WTC11 (cell line): ENCODE measurements at regions not wholly inside any gene's neighbourhood (a gene's known extent, or its start where the extent isn't known, plus 50 kb on each side); places are given as distances from the start of the nearest gene placed in this dataset.

Source experiments
- ATAC-seq: fragments of 200-7000 bp; cut with Tn5 transposase; 2 replicates; pipeline ENCODE4 v1.10.0; 2021; ENCODE audit warnings: mild to moderate bottlenecking, moderate library complexity
- CTCF ChIA-PET: fragments of 300-600 bp; sonication (Branson Sonifier 250); formaldehyde crosslinking; loops from one replicate; lab custom pipeline; 2021; ENCODE audit warnings: antibody characterized with exemption; lab: Charles Lee
- POLR2A ChIA-PET: fragments of 350-600 bp; sonication (Branson Sonifier 250); formaldehyde crosslinking; loops from one replicate; lab custom pipeline; 2021; ENCODE audit warnings: antibody characterized with exemption; lab: Charles Lee
- DNase-seq: peaks from one replicate; pipeline ENCODE4 v3.0.0; 2021; ENCODE audit warnings: low spot score
- H3K27ac Mint-ChIP-seq: 2 replicates; pipeline ENCODE4 v1.8.0; 2021; ENCODE audit warnings: mixed read lengths
- H3K27me3 Mint-ChIP-seq: 2 replicates; pipeline ENCODE4 v1.8.0; 2021; ENCODE audit warnings: low read depth, mild to moderate bottlenecking, moderate library complexity, mixed read lengths
- H3K36me3 Mint-ChIP-seq: 2 replicates; pipeline ENCODE4 v1.8.0; 2021; ENCODE audit warnings: mixed read lengths
- H3K4me1 Mint-ChIP-seq: 2 replicates; pipeline ENCODE4 v1.8.0; 2022; ENCODE audit warnings: mixed read lengths
- H3K4me3 Mint-ChIP-seq: 2 replicates; pipeline ENCODE4 v1.8.0; 2021; ENCODE audit warnings: mild to moderate bottlenecking, moderate library complexity, mixed read lengths
- H3K9me3 Mint-ChIP-seq: 2 replicates; pipeline ENCODE4 v1.8.0; 2021; ENCODE audit warnings: mixed read lengths
- CREB1 ChIP-seq: sonication (generic); formaldehyde crosslinking; IDR thresholded peaks from 2 replicates; pipeline ENCODE4 v1.8.0; 2023; ENCODE audit warnings: mild to moderate bottlenecking, missing genetic modification reagents
- CREM ChIP-seq: sonication (generic); formaldehyde crosslinking; IDR thresholded peaks from 2 replicates; pipeline ENCODE4 v1.8.1; 2022; ENCODE audit warnings: mild to moderate bottlenecking, missing genetic modification reagents, moderate library complexity
- ETV6 ChIP-seq: sonication (generic); formaldehyde crosslinking; IDR thresholded peaks from 2 replicates; pipeline ENCODE4 v1.8.1; 2022; ENCODE audit warnings: mild to moderate bottlenecking, missing genetic modification reagents
- GRHL2 ChIP-seq: fragments of 250-450 bp; sonication (Bioruptor Pico); IDR thresholded peaks from 2 replicates; pipeline ENCODE4 v1.8.0; 2022; ENCODE audit warnings: mild to moderate bottlenecking, moderate library complexity; ENCODE audit not compliant: insufficient replicate concordance, severe bottlenecking
- GTF2I ChIP-seq: fragments of 250-450 bp; sonication (Bioruptor Pico); conservative IDR thresholded peaks from 2 replicates; pipeline ENCODE4 v1.4.0; 2021; ENCODE audit warnings: mild to moderate bottlenecking
- NFATC4 ChIP-seq: fragments of 250-450 bp; sonication (Bioruptor Pico); IDR thresholded peaks from 2 replicates; pipeline ENCODE4 v1.9.0; 2021; ENCODE audit warnings: mild to moderate bottlenecking
- PRRX2 ChIP-seq: fragments of 250-450 bp; sonication (Bioruptor Pico); IDR thresholded peaks from 2 replicates; pipeline ENCODE4 v1.8.0; 2021; ENCODE audit warnings: mild to moderate bottlenecking
- SMAD3 ChIP-seq: sonication (generic); formaldehyde crosslinking; IDR thresholded peaks from 2 replicates; pipeline ENCODE4 v1.8.0; 2022; ENCODE audit warnings: missing genetic modification reagents, mild to moderate bottlenecking, borderline replicate concordance
- SMAD4 ChIP-seq: sonication (generic); formaldehyde crosslinking; IDR thresholded peaks from 2 replicates; pipeline ENCODE4 v1.8.0; 2022; ENCODE audit warnings: mild to moderate bottlenecking, missing genetic modification reagents
- SP1 ChIP-seq: sonication (generic); formaldehyde crosslinking; conservative IDR thresholded peaks from 2 replicates; pipeline ENCODE4 v1.8.1; 2022; ENCODE audit warnings: missing genetic modification reagents
- TEAD1 ChIP-seq: sonication (generic); formaldehyde crosslinking; IDR thresholded peaks from 2 replicates; pipeline ENCODE4 v1.8.0; 2022; ENCODE audit warnings: mild to moderate bottlenecking, missing genetic modification reagents
- ZBTB21 ChIP-seq: sonication (generic); formaldehyde crosslinking; IDR thresholded peaks from 2 replicates; pipeline ENCODE4 v1.8.1; 2023; ENCODE audit warnings: mild to moderate bottlenecking, missing genetic modification reagents, borderline replicate concordance
- ZNF138 ChIP-seq: sonication (generic); formaldehyde crosslinking; conservative IDR thresholded peaks from 2 replicates; pipeline ENCODE4 v1.8.1; 2022; ENCODE audit warnings: mild to moderate bottlenecking, moderate library complexity, missing genetic modification reagents
- TF ChIP-seq, protein P1 (sequence below): fragments of 250-450 bp; sonication (Bioruptor Pico); IDR thresholded peaks from 2 replicates; pipeline ENCODE4 v1.9.0; 2021; ENCODE audit warnings: moderate library complexity, mild to moderate bottlenecking, inconsistent platforms, borderline replicate concordance
- TF ChIP-seq, protein P2 (sequence below): sonication (generic); formaldehyde crosslinking; conservative IDR thresholded peaks from 2 replicates; pipeline ENCODE4 v1.8.1; 2023; ENCODE audit warnings: mild to moderate bottlenecking, low read depth, missing genetic modification reagents, moderate library complexity
- TF ChIP-seq, protein P3 (sequence below): fragments of 250-450 bp; sonication (Bioruptor Pico); IDR thresholded peaks from 2 replicates; pipeline ENCODE4 v1.8.0; 2021; ENCODE audit warnings: mild to moderate bottlenecking

DNA sequence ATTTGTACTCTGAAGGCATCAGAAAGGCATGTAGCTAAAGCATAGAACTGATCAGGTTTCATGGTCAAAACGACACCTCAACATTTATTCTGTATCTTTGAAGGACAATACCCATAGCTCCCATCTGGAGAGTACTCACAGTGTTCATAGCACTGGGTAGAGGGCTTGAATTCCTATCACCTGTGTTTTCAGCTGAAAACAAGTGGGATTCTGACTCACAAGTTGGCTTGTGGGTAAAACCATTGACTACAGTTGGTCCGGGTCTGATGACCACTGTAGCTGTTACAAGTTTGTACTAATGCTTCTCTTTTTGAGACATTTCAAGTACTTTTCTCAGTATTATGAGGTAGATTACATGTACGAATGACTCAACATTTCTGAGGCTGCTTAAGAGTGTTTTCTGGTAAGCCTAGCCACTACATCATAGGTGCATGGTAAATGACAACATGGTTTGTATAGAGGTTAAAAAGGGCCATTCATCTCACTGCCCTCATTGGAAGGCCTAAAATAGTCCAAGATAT, 68.6 kb upstream of the PELI1 start:
- TF ChIP-seq ZNF138 (CRISPR knock-in tag) (no peak), ZBTB21 (CRISPR knock-in tag) (no peak), CREM (CRISPR knock-in tag) (no peak), PRRX2 (CRISPR knock-in tag) (no peak), TEAD1 (CRISPR knock-in tag) (no peak)
- ChIA-PET POLR2A (no interaction called here), CTCF (interaction anchor here (0.7 kb wide), 1 partner anchor 114 kb away, joined by 4 read pairs; no protein-coding TSS in a partner anchor)
- DNase-seq (no peak), ATAC-seq (peak; percentile 68; the same call in 1 of the 2 replicates)
- H3K27me3 Mint-ChIP-seq: 0 out of 2 replicates have a peak, but pooled peaks cover 2% of the 10 kb centered on the region
- peaks cover 3% of the 10 kb centered on the region; the same call in 1 of the 2 replicates for H3K36me3 Mint-ChIP-seq
- H3K9me3 Mint-ChIP-seq: peaks cover 10% of the 10 kb centered on the region
- H3K4me1 Mint-ChIP-seq: peaks cover 40% of the 10 kb centered on the region
- H3K4me3 Mint-ChIP-seq: no peak overlapping the region
- H3K27ac Mint-ChIP-seq: peak overlapping the region; percentile 8

DNA sequence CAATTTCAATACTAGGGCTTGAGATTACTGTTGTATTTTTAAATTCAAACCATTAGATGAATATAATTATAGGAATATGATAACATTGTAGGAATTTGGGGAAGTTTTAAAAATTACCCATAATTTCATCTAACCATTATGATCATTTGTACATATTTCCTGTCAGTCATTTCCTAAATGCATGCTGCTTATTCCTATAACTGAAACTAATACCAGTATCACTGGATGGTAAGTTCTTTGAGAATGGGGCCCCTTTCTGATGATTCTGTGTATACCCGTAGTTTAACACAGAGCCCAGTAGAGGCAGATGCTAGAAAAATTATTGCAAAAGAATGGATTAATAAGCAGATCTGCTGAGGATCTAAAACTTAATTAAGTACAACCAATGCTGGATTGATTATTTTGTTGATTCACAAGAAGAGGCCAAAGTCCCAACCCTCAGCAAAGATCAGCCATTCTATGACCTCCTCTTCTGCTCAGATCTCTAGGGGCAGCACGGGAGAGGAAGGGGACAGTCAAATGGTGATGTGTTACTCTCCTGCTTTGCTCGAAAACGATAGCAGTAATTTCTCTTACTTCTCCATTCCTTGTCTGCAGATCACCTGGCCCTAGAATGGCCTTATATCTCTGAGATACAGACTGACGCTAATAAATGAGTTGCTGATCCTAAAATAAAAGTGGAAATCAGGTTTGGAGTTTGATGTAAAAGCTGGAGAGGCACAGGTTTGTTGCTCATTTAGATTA, 69.5 kb upstream of the PELI1 start:
- H3K4me3 Mint-ChIP-seq: no peak overlapping the region
- ChIA-PET CTCF (interaction anchor here (0.8 kb wide), 1 partner anchor 14 kb away, joined by 3 read pairs; no protein-coding TSS in a partner anchor), POLR2A (no interaction called here)
- peaks cover 3% of the 10 kb centered on the region; the same call in 1 of the 2 replicates for H3K36me3 Mint-ChIP-seq
- no peak overlapping the region for H3K27ac Mint-ChIP-seq
- ATAC-seq: peak; percentile 34; the same call in 1 of the 2 replicates
- TF ChIP-seq ETV6 (CRISPR knock-in tag): no peak
- TF ChIP-seq, protein P1, sequence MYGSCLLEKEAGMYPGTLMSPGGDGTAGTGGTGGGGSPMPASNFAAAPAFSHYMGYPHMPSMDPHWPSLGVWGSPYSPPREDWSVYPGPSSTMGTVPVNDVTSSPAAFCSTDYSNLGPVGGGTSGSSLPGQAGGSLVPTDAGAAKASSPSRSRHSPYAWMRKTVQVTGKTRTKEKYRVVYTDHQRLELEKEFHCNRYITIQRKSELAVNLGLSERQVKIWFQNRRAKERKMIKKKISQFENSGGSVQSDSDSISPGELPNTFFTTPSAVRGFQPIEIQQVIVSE (CRISPR knock-in tag): no peak
- no peak for TF ChIP-seq SMAD3 (CRISPR knock-in tag)
- TF ChIP-seq CREB1 (CRISPR knock-in tag): no peak
- no peak for TF ChIP-seq GRHL2 (CRISPR knock-in tag)
- TF ChIP-seq, protein P2, sequence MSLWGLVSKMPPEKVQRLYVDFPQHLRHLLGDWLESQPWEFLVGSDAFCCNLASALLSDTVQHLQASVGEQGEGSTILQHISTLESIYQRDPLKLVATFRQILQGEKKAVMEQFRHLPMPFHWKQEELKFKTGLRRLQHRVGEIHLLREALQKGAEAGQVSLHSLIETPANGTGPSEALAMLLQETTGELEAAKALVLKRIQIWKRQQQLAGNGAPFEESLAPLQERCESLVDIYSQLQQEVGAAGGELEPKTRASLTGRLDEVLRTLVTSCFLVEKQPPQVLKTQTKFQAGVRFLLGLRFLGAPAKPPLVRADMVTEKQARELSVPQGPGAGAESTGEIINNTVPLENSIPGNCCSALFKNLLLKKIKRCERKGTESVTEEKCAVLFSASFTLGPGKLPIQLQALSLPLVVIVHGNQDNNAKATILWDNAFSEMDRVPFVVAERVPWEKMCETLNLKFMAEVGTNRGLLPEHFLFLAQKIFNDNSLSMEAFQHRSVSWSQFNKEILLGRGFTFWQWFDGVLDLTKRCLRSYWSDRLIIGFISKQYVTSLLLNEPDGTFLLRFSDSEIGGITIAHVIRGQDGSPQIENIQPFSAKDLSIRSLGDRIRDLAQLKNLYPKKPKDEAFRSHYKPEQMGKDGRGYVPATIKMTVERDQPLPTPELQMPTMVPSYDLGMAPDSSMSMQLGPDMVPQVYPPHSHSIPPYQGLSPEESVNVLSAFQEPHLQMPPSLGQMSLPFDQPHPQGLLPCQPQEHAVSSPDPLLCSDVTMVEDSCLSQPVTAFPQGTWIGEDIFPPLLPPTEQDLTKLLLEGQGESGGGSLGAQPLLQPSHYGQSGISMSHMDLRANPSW (CRISPR knock-in tag): no peak
- no peak for TF ChIP-seq NFATC4 (CRISPR knock-in tag)
- no peak for TF ChIP-seq SMAD4
- no peak for TF ChIP-seq GTF2I (CRISPR knock-in tag)
- no peak for TF ChIP-seq SP1 (CRISPR knock-in tag)
- TF ChIP-seq, protein P3, sequence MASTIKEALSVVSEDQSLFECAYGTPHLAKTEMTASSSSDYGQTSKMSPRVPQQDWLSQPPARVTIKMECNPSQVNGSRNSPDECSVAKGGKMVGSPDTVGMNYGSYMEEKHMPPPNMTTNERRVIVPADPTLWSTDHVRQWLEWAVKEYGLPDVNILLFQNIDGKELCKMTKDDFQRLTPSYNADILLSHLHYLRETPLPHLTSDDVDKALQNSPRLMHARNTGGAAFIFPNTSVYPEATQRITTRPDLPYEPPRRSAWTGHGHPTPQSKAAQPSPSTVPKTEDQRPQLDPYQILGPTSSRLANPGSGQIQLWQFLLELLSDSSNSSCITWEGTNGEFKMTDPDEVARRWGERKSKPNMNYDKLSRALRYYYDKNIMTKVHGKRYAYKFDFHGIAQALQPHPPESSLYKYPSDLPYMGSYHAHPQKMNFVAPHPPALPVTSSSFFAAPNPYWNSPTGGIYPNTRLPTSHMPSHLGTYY: no peak
- H3K9me3 Mint-ChIP-seq: peaks cover 10% of the 10 kb centered on the region
- 0 out of 2 replicates have a peak, but pooled peaks cover 2% of the 10 kb centered on the region for H3K27me3 Mint-ChIP-seq
- DNase-seq: no peak
- H3K4me1 Mint-ChIP-seq: peaks cover 40% of the 10 kb centered on the region
